ENCODE measurements at regions not wholly inside any gene's neighbourhood (a gene's known extent, or its start where the extent isn't known, plus 50 kb on each side); places are given as distances from the start of the nearest gene placed in this dataset.
"Not testable (repeated sequence)": the region's sequence is repeated elsewhere in the genome, so short reads cannot be mapped to it uniquely, and the experiment has no call there.

DNA sequence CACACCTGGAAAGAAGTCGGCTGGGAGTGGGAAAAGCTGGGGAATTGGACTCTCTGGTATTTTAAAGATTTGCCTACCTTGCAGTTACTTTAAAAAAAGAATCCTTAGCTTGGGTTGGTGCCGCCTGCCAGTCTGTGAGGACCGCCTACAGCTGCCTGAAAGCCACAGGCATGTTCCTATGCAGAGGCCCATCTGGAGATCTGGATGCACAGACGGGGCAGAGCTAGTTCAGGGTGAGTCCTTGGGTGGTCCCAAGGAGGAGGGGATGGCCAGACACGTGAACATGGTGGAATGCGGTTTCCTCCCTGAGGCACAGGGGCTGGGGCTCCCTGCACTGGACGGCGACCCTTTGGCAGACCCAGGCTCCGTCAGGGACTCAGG is 113.2 kb upstream of the IQSEC1 start:
- DNase-seq, result no peak
- in situ Hi-C loops (cut with MboI; ENCODE audit: low pct_unique_long_range_greater_than_20kb, low sequenced_read_pairs), result no loop called here

- in situ Hi-C loops (cut with MboI; ENCODE audit: low pct_unique_long_range_greater_than_20kb, low sequenced_read_pairs), result no loop called here
- DNase-seq, result no peak
Measured at GRCh38 chr3:13185737-13186434, 112.7 kb upstream of the IQSEC1 start.

- DNase-seq; in situ Hi-C loops (cut with MboI; ENCODE audit: low pct_unique_long_range_greater_than_20kb, low sequenced_read_pairs): not testable (repeated sequence)
Measured at GRCh38 chr3:13179582-13180210, 106.5 kb upstream of the IQSEC1 start.

DNA sequence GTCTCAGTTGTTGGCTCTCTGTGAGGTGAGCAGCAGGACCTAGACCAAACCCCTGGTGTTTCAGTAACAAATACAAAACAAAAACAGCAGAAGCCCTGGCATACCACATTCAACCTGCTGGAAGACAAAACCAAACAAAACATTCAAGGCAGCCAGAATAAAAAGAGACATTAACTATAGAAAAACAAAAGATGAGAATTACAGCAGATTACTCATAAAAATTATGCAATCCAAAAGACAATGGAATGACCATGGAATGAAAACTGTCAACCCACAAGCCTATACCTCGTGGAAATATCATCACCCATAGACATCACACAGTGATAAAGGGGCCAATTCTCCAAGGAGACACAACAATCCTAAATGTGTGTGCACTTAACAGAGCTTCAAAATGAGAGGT is 106.0 kb upstream of the IQSEC1 start:
- in situ Hi-C loops (cut with MboI; ENCODE audit: low pct_unique_long_range_greater_than_20kb, low sequenced_read_pairs), result no loop called here
- no peak for DNase-seq

GRCh38 chr3:13178107-13178506 is 104.9 kb upstream of the IQSEC1 start:
- in situ Hi-C loops (cut with MboI; ENCODE audit: low pct_unique_long_range_greater_than_20kb, low sequenced_read_pairs), result no loop called here
- DNase-seq, result no peak

DNA sequence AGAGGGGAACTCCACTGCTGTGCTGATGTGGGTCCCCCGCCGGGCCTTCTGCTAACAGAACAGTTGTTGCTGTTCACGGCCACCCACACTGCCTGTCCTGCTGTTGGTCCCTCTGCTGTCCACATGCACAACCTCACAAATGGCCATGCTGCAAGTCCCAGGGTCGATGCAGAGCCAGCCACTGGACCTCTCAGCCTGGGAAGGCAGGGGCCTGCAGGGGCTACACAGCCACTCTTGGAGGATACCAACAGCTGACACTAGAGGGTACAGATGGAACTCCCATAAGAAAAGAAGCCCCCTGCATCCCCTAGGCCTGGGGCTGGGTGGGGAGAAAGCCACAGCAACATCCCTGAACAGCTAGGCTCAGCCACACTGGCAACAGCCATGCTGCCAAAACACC is 104.4 kb upstream of the IQSEC1 start:
- DNase-seq, result no peak
- in situ Hi-C loops (cut with MboI; ENCODE audit: low pct_unique_long_range_greater_than_20kb, low sequenced_read_pairs), result no loop called here

GRCh38 chr3:13177236-13177635 is 104.0 kb upstream of the IQSEC1 start:
- in situ Hi-C loops (cut with MboI; ENCODE audit: low pct_unique_long_range_greater_than_20kb, low sequenced_read_pairs), result no loop called here

GRCh38 chr3:13176445-13176844 is 103.2 kb upstream of the IQSEC1 start:
- in situ Hi-C loops (cut with MboI; ENCODE audit: low pct_unique_long_range_greater_than_20kb, low sequenced_read_pairs), result no loop called here
- DNase-seq, result no peak

More at GRCh38 chr3:13177236-13177635, 104.0 kb upstream of the IQSEC1 start:
- no peak for DNase-seq

DNA sequence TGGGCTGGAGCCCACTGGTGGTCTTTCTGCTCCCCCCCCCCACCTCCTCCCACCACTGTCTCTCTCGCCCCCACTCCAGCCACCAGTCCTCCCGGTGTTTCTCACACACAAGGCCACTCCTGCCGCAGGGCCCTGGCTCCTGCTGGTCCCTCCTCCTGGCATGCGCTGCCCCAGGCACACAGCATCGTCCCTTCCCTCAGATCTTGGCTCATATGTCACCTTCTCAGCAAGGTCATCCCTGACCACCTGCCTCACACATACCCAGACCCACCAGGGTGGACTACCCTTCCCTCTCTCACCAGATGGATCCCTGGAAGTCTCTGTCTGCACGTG is 101.5 kb upstream of the IQSEC1 start:
- DNase-seq, result no peak
- in situ Hi-C loops (cut with MboI; ENCODE audit: low pct_unique_long_range_greater_than_20kb, low sequenced_read_pairs), result no loop called here

- in situ Hi-C loops (cut with MboI; ENCODE audit: low pct_unique_long_range_greater_than_20kb, low sequenced_read_pairs), result no loop called here
- DNase-seq, result no peak
Measured at GRCh38 chr3:13174011-13174802, 101.0 kb upstream of the IQSEC1 start.

GRCh38 chr3:13173186-13173585 is 100.0 kb upstream of the IQSEC1 start:
- in situ Hi-C loops (cut with MboI; ENCODE audit: low pct_unique_long_range_greater_than_20kb, low sequenced_read_pairs), result no loop called here
- DNase-seq, result no peak

- in situ Hi-C loops (cut with MboI; ENCODE audit: low pct_unique_long_range_greater_than_20kb, low sequenced_read_pairs), result no loop called here
Measured at GRCh38 chr3:13172644-13173013, 99.4 kb upstream of the IQSEC1 start.

GRCh38 chr3:13171704-13172643 is 98.7 kb upstream of the IQSEC1 start:
- no peak for DNase-seq
- in situ Hi-C loops (cut with MboI; ENCODE audit: low pct_unique_long_range_greater_than_20kb, low sequenced_read_pairs), result no loop called here

More at GRCh38 chr3:13172644-13173013, 99.4 kb upstream of the IQSEC1 start:
- DNase-seq, result no peak

- DNase-seq, result no peak
- in situ Hi-C loops (cut with MboI; ENCODE audit: low pct_unique_long_range_greater_than_20kb, low sequenced_read_pairs), result no loop called here
Measured at GRCh38 chr3:13170317-13170716, 97.1 kb upstream of the IQSEC1 start.

DNA sequence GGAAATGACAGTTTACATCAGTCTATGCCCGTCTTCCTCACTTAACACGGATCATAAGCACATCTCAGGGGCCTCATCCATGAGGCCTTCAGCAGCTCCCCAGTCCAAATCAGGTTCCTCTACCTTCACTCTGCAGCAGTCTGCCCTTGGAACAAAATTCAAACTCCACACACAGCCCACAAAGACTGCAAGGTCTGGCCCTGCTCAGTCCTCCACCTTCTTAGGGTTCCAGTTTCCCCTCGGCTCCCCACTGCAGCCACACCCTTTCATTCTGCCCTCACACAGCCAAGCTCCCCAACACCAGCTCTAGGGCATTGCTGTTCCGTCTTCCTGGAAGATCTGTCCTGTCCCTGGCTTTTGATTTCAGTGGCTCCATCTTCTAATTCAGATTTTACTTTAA is 95.2 kb upstream of the IQSEC1 start:
- in situ Hi-C loops (cut with MboI; ENCODE audit: low pct_unique_long_range_greater_than_20kb, low sequenced_read_pairs), result no loop called here
- DNase-seq, result no peak

GRCh38 chr3:13167829-13168228 is 94.6 kb upstream of the IQSEC1 start:
- in situ Hi-C loops (cut with MboI; ENCODE audit: low pct_unique_long_range_greater_than_20kb, low sequenced_read_pairs), result no loop called here
- no peak for DNase-seq

GRCh38 chr3:13167064-13167743 is 94.0 kb upstream of the IQSEC1 start:
- in situ Hi-C loops (cut with MboI; ENCODE audit: low pct_unique_long_range_greater_than_20kb, low sequenced_read_pairs), result no loop called here
- DNase-seq, result no peak

GRCh38 chr3:13166243-13167063 is 93.2 kb upstream of the IQSEC1 start:
- in situ Hi-C loops (cut with MboI; ENCODE audit: low pct_unique_long_range_greater_than_20kb, low sequenced_read_pairs), result no loop called here
- peak; percentile 35 for DNase-seq

Data from KBM-7 (cell line).